ENCODE measurements at regions not wholly inside any gene's neighbourhood (a gene's known extent, or its start where the extent isn't known, plus 50 kb on each side); places are given as distances from the start of the nearest gene placed in this dataset.

- BruUV-seq (replicated peaks), result no TSS peak
- H2AK5ac ChIP-seq (ENCODE audit: low read depth, low read length), result no peak overlapping the region
- H2BK5ac ChIP-seq (ENCODE audit: low read depth, low read length, poor library complexity, severe bottlenecking), result no peak overlapping the region
- no peaks in the 10 kb centered on the region for H3K36me3 ChIP-seq (ENCODE audit: control insufficient read depth, insufficient read depth, low read length)
- no peak overlapping the region for H2AFZ ChIP-seq (replicated peaks; ENCODE audit: low read length, poor library complexity)
- WGBS, 2 experiments (ENCODE audit: extremely low coverage in 2 of 2, insufficient read length in 1 of 2), result 100% methylated on average over 1 of the region's 5 CpGs; no CpG with 5 or more reads in 1 of the 2 experiments
- H3K27ac ChIP-seq (ENCODE audit: insufficient read depth, low read length), result no peak overlapping the region
- no peak overlapping the region for H4K91ac ChIP-seq (ENCODE audit: insufficient read depth, low read depth, low read length)
- TF ChIP-seq RFX5 (IDR thresholded peaks at IDR 0.05; ENCODE audit: low read depth, low read length) (no peak), MXI1 (IDR thresholded peaks at IDR 0.05; ENCODE audit: borderline replicate concordance, low read depth, low read length) (no peak), RAD21 (IDR thresholded peaks at IDR 0.05; ENCODE audit: low read length) (no peak), POLR2A (IDR thresholded peaks at IDR 0.05; ENCODE audit: low read depth, low read length) (no peak), MAFK (IDR thresholded peaks at IDR 0.05; ENCODE audit: low read depth, low read length) (no peak), NFE2L2 (IDR thresholded peaks at IDR 0.05; ENCODE audit: low read depth, low read length) (no peak), CTCF (conservative IDR thresholded peaks at IDR 0.05; ENCODE audit: low read depth, low read length) (no peak), BHLHE40 (IDR thresholded peaks at IDR 0.05; ENCODE audit: low read depth, low read length) (no peak), FOS (IDR thresholded peaks at IDR 0.05; ENCODE audit: low read depth, low read length) (no peak), MAZ (IDR thresholded peaks at IDR 0.05; ENCODE audit: borderline replicate concordance, low read depth, low read length) (no peak), USF2 (IDR thresholded peaks at IDR 0.05; ENCODE audit: low read depth, low read length) (no peak), SMC3 (IDR thresholded peaks at IDR 0.05; ENCODE audit: low read depth, low read length) (no peak)
- no peak overlapping the region for H3K23ac ChIP-seq (ENCODE audit: low read depth, low read length)
- no peak overlapping the region for H3K4me2 ChIP-seq (ENCODE audit: low read depth, low read length)
- H4K20me1 ChIP-seq (ENCODE audit: insufficient read depth, low read length), result no peaks in the 10 kb centered on the region
- no peak overlapping the region for H3K18ac ChIP-seq (ENCODE audit: low read depth, low read length)
- H2AK9ac ChIP-seq (replicated peaks; ENCODE audit: low read depth, low read length, poor library complexity), result no peak overlapping the region
- no peak for ATAC-seq (ENCODE audit: low read depth)
- ChIA-PET POLR2A (ENCODE audit: unreplicated experiment) (no interaction called here), CTCF (no interaction called here)
- H3K4me1 ChIP-seq (ENCODE audit: control insufficient read depth, insufficient read depth, low read length), result no peaks in the 10 kb centered on the region
- H3K14ac ChIP-seq (replicated peaks; ENCODE audit: low read depth, low read length), result no peak overlapping the region
- no peak overlapping the region for H4K5ac ChIP-seq (ENCODE audit: low read depth, low read length)
- no peak overlapping the region for H2BK15ac ChIP-seq (ENCODE audit: low read depth, low read length)
- H4K8ac ChIP-seq (ENCODE audit: low read depth in 2 of 2, low read length in 2 of 2), result no peak overlapping the region
- no peaks in the 10 kb centered on the region for H3K9me1 ChIP-seq (ENCODE audit: insufficient read depth, low read length)
- H3K27me3 ChIP-seq (ENCODE audit: control insufficient read depth, insufficient read depth, low read length), result no peaks in the 10 kb centered on the region
- H3K9me3 ChIP-seq (ENCODE audit: control insufficient read depth, insufficient read depth, low read length), result no peaks in the 10 kb centered on the region
- H3K9ac ChIP-seq (ENCODE audit: low read depth, low read length), result no peak overlapping the region
- no peak overlapping the region for H2BK120ac ChIP-seq (ENCODE audit: low read depth, low read length)
- dilution Hi-C loops (cut with HindIII; ENCODE audit: low sequenced_read_pairs, unreplicated experiment) (no loop called here), intact Hi-C loops (cut with micrococcal nuclease) (no loop called here), in situ Hi-C loops (cut with MboI; ENCODE audit: low sequenced_read_pairs) (no loop called here)
- no peak overlapping the region for H3K56ac ChIP-seq (ENCODE audit: extremely low read depth, insufficient read depth, low read length)
- no peak for DNase-seq
- no peak overlapping the region for H3K4ac ChIP-seq (ENCODE audit: low read depth, low read length)
- H2BK20ac ChIP-seq (ENCODE audit: low read depth, low read length), result no peak overlapping the region
- no peaks in the 10 kb centered on the region for H3K79me1 ChIP-seq (ENCODE audit: low read depth in 1 of 2, low read length in 2 of 2)
- H3K4me3 ChIP-seq (ENCODE audit: insufficient read depth, low read depth, low read length), result no peak overlapping the region
Observed at GRCh38 chr4:110824344-110824743, 201.5 kb upstream of the PITX2 start.

Measured in IMR-90 (cell line).